Heart right ventricle (tissue), 16 donors: ENCODE measurements at regions not wholly inside any gene's neighbourhood (a gene's known extent, or its start where the extent isn't known, plus 50 kb on each side); places are given as distances from the start of the nearest gene placed in this dataset.

Source experiments
- ATAC-seq, 8 donors: fragments of 200-7000 bp; cut with Tn5 transposase; one replicate each; pipeline ENCODE4 v1.9.1; 2020; ENCODE audit warnings: mild to moderate bottlenecking in 8 of 8, moderate library complexity in 8 of 8, moderate number of reproducible peaks in 1 of 8
- DNase-seq, 2 donors: peaks; one replicate each; pipeline ENCODE4 v3.0.0-alpha.2; 2020
- H3K27ac ChIP-seq, 10 donors: fragments of 200-600 bp; sonication (generic) in 2 of 10; one replicate each; pipeline versions ENCODE4 v1.5.0 to v1.8.0; 2020 to 2022; ENCODE audit warnings: mild to moderate bottlenecking in 3 of 10
- H3K27me3 ChIP-seq, 7 donors: fragments of 200-600 bp; one replicate each; pipeline ENCODE4 v1.8.0; 2021 to 2022; ENCODE audit warnings: mild to moderate bottlenecking in 2 of 7
- H3K36me3 ChIP-seq, 9 donors: fragments of 200-600 bp; sonication (generic) in 1 of 9; one replicate each; pipeline versions ENCODE4 v1.5.0 to v1.8.0; 2020 to 2022; ENCODE audit warnings: mild to moderate bottlenecking in 2 of 9
- H3K4me1 ChIP-seq, 9 donors: fragments of 200-600 bp; sonication (generic) in 1 of 9; one replicate each; pipeline versions ENCODE4 v1.5.0 to v1.8.0; 2020 to 2022; ENCODE audit warnings: mild to moderate bottlenecking in 4 of 9
- H3K4me3 ChIP-seq, 10 donors: fragments of 200-600 bp; sonication (generic) in 2 of 10; one replicate each; pipeline versions ENCODE4 v1.5.0 to v1.8.0; 2020 to 2022; ENCODE audit warnings: mild to moderate bottlenecking in 7 of 10, moderate library complexity in 2 of 10
- H3K9me3 ChIP-seq, 11 donors: fragments of 200-600 bp in 10 of 11; sonication (generic) in 2 of 11; one replicate each; pipeline versions ENCODE4 v1.5.0 to v1.8.0; 2013 to 2022; ENCODE audit warnings: mild to moderate bottlenecking in 2 of 11, control low read depth in 1 of 11, moderate library complexity in 1 of 11
- CTCF ChIP-seq, 9 donors: fragments of 200-600 bp; sonication (generic) in 2 of 9; IDR thresholded peaks; one replicate each; pipeline versions ENCODE4 v1.5.0 to v1.8.0; 2021 to 2022; ENCODE audit warnings: antibody characterized with exemption in 9 of 9, mild to moderate bottlenecking in 5 of 9, moderate library complexity in 1 of 9
- WGBS, 2 donors: extraction: QIAGEN DNeasy Blood & Tissue Kit; methylation state at CpG; one replicate each; pipeline ENCODE4 v1.1.7; 2013; ENCODE audit warnings: inconsistent platforms in 1 of 2; 5-methylcytosine and 5-hydroxymethylcytosine counted together
- intact Hi-C, 10 donors: fragments of 100-400 bp; cut with DNase I; formaldehyde crosslinking; loops; one replicate each; pipeline versions ENCODE4 v1.11.1 to v1.14.2; 2022
- donor health status: Arrhythmogenic right ventricular cardiomyopathy.
- donor health status: ischemic (EF 13 %, LVEDD 7.1; RV severe dilation, severe dysfunction).
- donor health status: healthy with polysubstance abuse.
- donor health status: DM: no; HTN: yes; CAD: no.
- donor health status: DM: no; HTN: no; CAD: no.
- donor health status: ischemic (EF 25% LVEDD 6.9; RV normal size, moderate dysfunction).
- donor health status: ischemic (EF 25% LVEDD 5.7; RV mildly dilated, moderate dysfunction).
- donor health status: healthy.
- donor health status: DM: yes; HTN: yes; CAD: no.
- donor health status: Ischemic cardiomyopathy.
- donor health status: ischemic (EF 35%, LVEDD 5.7; RV mildly dilated, moderate dysfunction).
- donor health status: nonischemic (EF 11% LVEDD 7.7; RV severe dilation, severe dysfunction).
- donor health status: DM: yes; HTN: yes; CAD: no.
- donor health status: PGD.
- donor health status: ischemic (EF 29% LVEDD 5.4; RV normal size, mild dysfunction).
- donor health status: nonischemic (EF 23%, LVEDD 6.1; RV moderate dilation, normal function).

- no peak for TF ChIP-seq CTCF (IDR thresholded peaks at IDR 0.05)
- no peaks in the 10 kb centered on the region for H3K4me1 ChIP-seq
- no peaks in the 10 kb centered on the region for H3K36me3 ChIP-seq
- peaks cover 0 to 3% (median 0%) of the 10 kb centered on the region in 7 donors for H3K27me3 ChIP-seq
- H3K27ac ChIP-seq = no peak overlapping the region
- WGBS, 2 donors = 52 to 68% methylated on average over 5 of the region's 5 CpGs
- intact Hi-C loops = no loop called here
- no peak for DNase-seq
- H3K4me3 ChIP-seq = no peak overlapping the region
- ATAC-seq = no peak
- peaks cover 0 to 13% (median 7%) of the 10 kb centered on the region in 11 donors for H3K9me3 ChIP-seq
Observed at GRCh38 chr18:6579486-6579885, 150.0 kb upstream of the ARHGAP28 start.

- intact Hi-C loops = no loop called here
- Histone ChIP-seq H3K4me1 (no peaks in the 10 kb centered on the region), H3K4me3 (no peak overlapping the region), H3K36me3 (no peaks in the 10 kb centered on the region), H3K27ac (no peak overlapping the region), H3K9me3 (peaks cover 0 to 13% (median 8%) of the 10 kb centered on the region in 11 donors), H3K27me3 (peaks cover 0 to 3% (median 0%) of the 10 kb centered on the region in 7 donors)
- ATAC-seq = no peak
- WGBS, 2 donors = 81 to 86% methylated on average over 1 of the region's 1 CpG
- DNase-seq = no peak
- no peak for TF ChIP-seq CTCF (IDR thresholded peaks at IDR 0.05)
Observed at GRCh38 chr18:6580401-6580800, 149.1 kb upstream of the ARHGAP28 start.

DNA sequence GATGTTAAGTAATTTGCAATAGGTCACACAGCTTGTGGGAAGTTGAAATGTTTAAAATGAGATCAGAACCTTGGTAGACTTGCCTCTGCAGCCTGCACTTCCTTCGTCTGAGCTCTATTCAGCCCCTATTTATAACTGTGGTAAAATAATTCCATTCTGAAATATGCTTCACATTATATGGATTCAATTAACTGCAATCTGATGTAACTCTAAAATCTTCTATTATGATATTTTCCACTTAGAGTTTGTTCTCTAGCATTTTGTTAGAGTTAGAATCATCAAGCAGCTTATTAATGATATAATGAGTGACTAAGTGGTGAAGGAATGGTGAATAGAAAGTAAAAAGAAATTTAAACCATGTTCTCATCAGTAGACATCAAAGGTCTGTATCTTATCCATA, 139.6 kb upstream of the ARHGAP28 start:
- intact Hi-C loops = no loop called here
- DNase-seq = no peak
- Histone ChIP-seq H3K4me3 (no peak overlapping the region), H3K9me3 (no peaks in the 10 kb centered on the region), H3K27me3 (no peaks in the 10 kb centered on the region), H3K27ac (no peak overlapping the region), H3K4me1 (no peaks in the 10 kb centered on the region), H3K36me3 (no peaks in the 10 kb centered on the region)
- WGBS, 2 donors = 63 to 75% methylated on average over 1 of the region's 1 CpG
- ATAC-seq = no peak
- no peak for TF ChIP-seq CTCF (IDR thresholded peaks at IDR 0.05)

DNA sequence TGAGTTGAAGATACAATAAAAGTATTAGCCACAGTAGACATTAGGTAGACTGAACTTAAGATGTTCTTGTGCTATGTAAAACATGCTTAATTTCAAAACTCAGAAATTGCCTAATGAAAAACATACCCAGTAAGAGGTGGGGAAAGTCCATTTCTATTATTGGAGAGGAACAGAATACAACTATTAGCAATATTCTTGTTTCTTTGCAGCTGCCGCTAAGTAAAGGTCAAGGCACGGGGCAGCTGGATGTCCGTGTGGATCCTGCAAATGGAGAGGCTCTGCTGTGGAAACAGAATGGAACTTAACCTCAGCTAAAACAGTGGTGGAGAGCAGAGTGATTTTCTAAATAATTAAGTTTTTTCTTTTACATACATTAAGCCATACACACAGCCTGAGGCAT, 139.2 kb upstream of the ARHGAP28 start:
- TF ChIP-seq CTCF (IDR thresholded peaks at IDR 0.05) = no peak
- DNase-seq = no peak
- Histone ChIP-seq H3K27ac (no peak overlapping the region), H3K9me3 (no peaks in the 10 kb centered on the region), H3K36me3 (no peaks in the 10 kb centered on the region), H3K4me1 (no peaks in the 10 kb centered on the region), H3K4me3 (no peak overlapping the region), H3K27me3 (no peaks in the 10 kb centered on the region)
- WGBS, 2 donors = 72 to 73% methylated on average over 3 of the region's 3 CpGs
- intact Hi-C loops = no loop called here
- ATAC-seq = peak in 1 of 8 donors; percentile 18

DNA sequence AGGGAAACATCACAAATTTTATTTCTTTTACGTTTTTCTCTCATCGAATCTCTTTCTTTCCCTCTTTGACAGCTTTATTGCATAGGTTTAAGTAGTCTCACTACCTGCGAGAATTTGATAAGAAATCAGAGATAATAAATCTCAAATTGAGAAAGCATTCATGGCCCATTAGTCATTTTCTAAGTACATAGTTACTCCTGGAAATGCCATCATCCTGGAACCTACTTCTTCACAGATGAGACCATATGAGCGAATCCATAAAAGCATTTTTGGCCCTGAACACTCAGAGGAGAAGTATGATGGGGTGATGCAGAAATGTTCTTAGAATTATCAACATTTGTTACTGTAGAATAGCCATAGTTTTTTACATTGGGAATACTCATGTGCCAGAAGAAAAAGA, 138.0 kb upstream of the ARHGAP28 start:
- intact Hi-C loops = no loop called here
- Histone ChIP-seq H3K27ac (no peak overlapping the region), H3K9me3 (no peaks in the 10 kb centered on the region), H3K4me3 (no peak overlapping the region), H3K27me3 (no peaks in the 10 kb centered on the region), H3K36me3 (no peaks in the 10 kb centered on the region), H3K4me1 (no peaks in the 10 kb centered on the region)
- WGBS, 2 donors = 96% methylated on average over 4 of the region's 4 CpGs
- no peak for ATAC-seq
- no peak for DNase-seq
- no peak for TF ChIP-seq CTCF (IDR thresholded peaks at IDR 0.05)
